HK-2 (cell line): ENCODE measurements at regions not wholly inside any gene's neighbourhood (a gene's known extent, or its start where the extent isn't known, plus 50 kb on each side); places are given as distances from the start of the nearest gene placed in this dataset.
"Not testable (repeated sequence)": the region's sequence is repeated elsewhere in the genome, so short reads cannot be mapped to it uniquely, and the experiment has no call there.

Experiments used
- DNase-seq: peaks from one replicate; pipeline ENCODE4 v3.0.0-alpha.2; 2018; ENCODE audit not compliant: unreplicated experiment

DNA sequence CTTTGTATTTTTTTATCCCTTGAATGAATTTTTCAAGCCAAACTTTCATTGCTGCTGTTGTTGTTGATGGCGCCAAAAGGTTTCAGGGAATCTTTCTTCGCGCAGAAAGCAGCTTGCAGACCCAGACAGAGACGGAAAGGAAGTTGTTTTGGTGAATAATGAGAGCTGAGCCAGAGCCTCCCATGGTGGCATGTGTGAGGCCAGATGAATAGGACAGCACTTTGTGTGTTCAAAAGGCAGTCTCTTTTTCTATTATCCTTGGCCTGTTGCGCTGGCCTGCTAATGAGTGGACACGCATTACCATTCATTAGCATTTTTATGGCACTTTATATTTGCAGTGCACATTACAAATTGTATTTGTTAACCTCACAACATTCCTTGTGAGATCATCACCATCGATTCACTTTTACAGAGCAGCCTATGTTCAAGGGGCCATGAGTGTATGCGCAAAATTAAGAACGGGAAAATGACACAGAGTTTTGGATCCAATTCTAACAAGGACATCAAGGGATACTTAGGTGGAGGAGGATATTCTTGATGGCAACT is 754.7 kb downstream of the BCL11A start:
- DNase-seq = no peak

DNA sequence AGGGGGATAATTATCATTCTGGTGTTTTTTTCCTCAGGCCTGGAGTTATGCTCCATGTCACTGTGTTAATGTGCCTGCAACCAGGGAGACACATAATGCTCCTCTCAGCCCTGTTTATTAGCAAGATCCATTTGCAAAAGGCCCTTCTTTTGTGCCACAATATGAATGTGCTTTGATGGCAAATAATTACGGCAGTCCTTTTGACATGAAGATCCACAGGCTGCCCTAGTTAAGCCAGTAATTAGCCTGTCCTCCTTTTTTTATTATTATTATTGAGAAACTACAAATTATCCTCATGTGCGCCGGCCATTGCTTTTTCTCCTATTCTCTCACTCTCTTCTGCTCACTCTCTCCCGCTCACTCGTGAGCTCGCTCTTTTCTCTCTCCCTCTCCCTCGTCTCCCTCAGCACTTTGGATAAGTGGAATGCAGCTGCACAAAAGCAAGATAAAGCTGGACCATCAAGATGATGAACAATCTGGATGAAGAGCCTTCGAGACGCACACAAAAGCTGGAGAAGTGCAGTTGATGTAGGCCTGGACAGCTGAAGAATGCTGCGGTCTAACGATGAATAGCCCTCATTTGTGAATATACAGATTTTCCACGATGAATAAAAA is 762.3 kb downstream of the BCL11A start:
- no peak for DNase-seq

DNA sequence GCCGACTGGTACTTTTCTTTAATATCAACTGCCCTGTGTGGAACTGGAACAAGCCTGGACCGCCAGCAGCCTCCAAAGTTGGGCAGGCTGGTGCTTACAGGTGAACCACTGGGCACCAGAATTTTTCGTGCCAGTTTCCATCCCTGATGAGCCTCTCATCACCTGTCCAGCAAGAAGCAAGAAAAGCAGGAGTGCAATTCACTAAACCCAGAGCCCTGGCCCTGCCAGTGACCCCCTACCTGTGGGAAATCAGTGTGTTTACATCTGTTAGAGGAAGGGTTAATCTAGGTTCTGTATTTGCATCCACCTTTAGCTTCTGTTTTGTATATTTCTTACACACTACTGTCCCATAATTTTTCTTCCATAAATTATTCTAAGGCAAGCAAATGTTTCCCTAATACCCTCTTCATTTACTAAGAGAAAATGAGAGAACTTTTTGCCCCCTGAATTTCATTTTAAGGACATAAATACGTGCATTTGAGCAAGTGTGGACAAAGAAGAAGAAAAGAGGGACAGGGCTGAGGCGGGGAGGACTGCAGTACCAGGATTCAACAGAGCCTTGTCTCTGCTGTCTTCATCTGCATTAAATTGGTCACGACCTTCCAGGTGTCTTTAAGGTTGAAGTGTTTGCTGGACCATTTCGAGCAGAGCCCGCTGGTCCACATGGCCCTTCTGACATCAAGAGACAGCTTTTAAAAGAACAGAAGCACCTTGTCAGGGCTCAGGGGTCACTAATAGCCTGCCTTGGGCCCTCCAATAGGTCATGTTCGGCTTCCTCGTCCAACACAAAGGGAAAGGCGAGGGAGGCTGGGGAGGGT is 763.1 kb downstream of the BCL11A start:
- DNase-seq = no peak

GRCh38 chr2:59789523-59789922 is 763.9 kb downstream of the BCL11A start:
- no peak for DNase-seq

DNA sequence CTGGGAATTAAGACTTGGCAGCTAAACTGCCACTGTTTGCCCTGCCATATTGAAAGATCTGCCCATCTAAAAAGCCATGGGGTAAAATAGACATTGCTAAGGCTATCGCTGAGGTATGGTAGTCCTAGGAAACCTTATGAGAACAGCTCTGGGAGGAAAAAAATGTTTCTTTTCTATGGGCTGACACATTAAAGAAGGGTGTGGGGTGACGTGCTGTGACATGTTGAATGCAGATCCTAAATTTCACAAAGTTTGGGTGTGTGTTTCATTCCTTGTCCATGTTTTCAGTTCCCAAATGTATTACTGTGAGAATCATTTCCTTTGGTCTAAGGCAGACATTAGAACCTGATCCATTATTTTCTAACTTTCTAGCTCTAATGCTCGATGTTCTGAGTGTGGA is 766.4 kb downstream of the BCL11A start:
- DNase-seq = no peak

DNA sequence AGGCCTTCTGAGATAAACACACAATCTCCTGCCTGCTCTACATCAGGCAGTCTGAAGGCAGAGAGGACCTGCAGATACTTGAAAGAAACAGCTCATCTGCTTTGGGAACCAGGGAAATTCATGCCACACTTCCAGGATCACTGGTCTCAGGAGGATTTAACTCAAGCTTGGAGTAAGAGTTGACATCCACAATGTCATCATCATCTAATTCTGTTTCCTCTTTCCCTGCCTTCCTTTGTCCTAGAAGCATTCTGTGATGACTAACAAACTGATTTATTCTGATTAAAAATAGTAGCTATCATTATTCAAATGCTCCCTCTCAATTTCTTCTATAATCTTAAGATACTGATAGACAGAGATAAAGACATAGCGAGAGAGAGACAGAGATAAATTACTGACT is 766.8 kb downstream of the BCL11A start:
- no peak for DNase-seq

DNA sequence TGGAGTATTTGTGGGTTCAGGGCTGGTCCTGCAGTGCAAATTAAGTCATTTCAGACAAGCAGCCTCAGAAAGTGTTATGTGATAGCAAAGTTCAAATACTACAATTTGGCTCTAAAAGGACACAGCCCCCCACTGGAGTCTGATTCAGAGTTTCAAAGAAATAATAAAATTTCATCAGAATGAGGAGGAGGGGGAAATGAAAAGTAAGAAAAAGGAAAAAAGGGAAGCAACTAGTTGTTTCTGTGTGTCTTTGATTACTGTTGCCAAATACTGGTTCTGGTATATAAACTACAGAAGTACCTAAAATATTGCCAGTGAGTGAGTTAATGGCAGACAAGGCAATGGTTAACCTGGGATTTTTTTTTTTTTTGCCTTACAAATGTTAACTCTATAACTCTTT is 773.9 kb downstream of the BCL11A start:
- no peak for DNase-seq

GRCh38 chr2:59777120-59777519 is 776.3 kb downstream of the BCL11A start:
- DNase-seq = no peak

- no peak for DNase-seq
Observed at GRCh38 chr2:59776726-59777008, 776.8 kb downstream of the BCL11A start.

GRCh38 chr2:59774821-59775433 is 778.5 kb downstream of the BCL11A start:
- DNase-seq = no peak

- no peak for DNase-seq
Observed at GRCh38 chr2:59770651-59771050, 782.8 kb downstream of the BCL11A start.

DNA sequence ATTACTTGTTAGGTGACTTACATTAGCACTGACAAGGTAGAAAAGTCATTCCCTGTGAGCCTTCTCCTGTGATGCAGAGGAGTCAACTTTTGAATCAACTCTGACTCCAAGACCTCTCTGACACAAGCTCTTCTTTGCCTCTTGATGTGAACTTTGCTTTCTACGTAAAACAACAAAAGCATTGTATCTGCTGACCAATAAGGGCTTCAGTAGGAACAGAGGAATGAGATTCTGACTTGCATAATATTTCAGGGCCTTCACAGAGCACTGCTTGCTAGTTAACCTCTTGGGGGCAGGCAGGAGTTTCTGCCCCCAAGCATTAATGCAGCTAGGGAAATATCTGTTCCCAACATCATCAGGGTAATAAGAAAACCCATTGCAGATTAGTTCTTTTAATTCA is 791.5 kb downstream of the BCL11A start:
- DNase-seq = no peak

GRCh38 chr2:59756150-59756549 is 797.3 kb downstream of the BCL11A start:
- DNase-seq = no peak

DNA sequence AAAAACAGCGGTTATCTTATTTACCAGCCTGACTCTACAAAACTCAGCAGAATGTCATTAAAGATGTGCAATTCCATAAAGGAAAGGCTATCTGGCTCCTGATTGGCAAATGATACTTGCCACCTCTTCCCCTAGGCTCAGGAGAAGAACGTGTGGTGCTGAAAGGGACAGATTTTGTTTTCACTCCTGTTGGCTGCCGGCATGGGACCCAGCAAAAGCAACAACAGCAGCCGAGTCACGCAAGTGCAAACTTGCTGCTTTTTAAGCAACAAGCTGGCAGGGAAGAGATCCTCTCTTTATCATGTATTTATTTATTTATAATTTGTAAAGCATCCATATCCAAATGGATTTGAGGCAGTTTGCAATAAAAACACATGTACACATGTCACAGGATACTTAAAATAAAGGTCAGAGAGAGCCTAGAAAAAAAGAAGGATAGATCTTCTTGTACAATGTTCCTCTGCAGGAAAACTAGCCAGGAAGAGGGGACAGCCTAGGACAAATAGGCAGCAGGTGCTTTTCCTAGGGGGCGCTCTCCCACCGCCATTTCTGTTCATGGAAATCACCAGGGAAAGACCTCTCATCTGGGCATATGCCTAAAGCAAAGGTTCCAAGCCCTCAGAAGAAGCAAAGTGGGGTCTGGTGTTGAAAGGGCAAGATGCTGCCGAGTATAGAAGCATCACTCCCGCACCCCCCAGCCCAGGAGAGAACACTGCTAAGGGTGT is 799.3 kb downstream of the BCL11A start:
- DNase-seq = no peak

DNA sequence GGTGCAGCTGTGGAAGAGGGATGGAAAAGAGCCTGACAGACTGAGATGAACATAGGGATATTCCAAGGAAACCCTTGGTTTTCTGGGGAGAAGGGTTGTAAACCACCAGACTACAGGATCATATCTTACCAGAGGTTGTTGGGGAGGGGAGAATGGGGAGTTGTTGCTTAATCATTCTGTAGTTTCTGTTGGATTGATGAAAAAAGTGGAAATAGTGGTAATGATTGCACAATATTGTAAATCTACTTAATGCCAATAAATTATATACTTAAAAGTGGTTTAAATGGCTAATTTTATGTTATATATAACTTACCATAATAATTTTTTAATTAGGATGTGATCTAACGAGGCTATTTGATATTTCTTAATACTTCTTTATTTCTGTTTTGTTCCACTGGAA is 800.9 kb downstream of the BCL11A start:
- no peak for DNase-seq

- DNase-seq = no peak
Observed at GRCh38 chr2:59752071-59752470, 801.4 kb downstream of the BCL11A start.

- DNase-seq = not testable (repeated sequence)
Observed at GRCh38 chr2:59751214-59751613, 802.2 kb downstream of the BCL11A start.

GRCh38 chr2:59746291-59746690 is 807.2 kb downstream of the BCL11A start:
- no peak for DNase-seq

GRCh38 chr2:59745085-59745484 is 808.4 kb downstream of the BCL11A start:
- no peak for DNase-seq

- no peak for DNase-seq
Observed at GRCh38 chr2:59744436-59744835, 809.0 kb downstream of the BCL11A start.

- no peak for DNase-seq
Observed at GRCh38 chr2:59741840-59742239, 811.6 kb downstream of the BCL11A start.

DNA sequence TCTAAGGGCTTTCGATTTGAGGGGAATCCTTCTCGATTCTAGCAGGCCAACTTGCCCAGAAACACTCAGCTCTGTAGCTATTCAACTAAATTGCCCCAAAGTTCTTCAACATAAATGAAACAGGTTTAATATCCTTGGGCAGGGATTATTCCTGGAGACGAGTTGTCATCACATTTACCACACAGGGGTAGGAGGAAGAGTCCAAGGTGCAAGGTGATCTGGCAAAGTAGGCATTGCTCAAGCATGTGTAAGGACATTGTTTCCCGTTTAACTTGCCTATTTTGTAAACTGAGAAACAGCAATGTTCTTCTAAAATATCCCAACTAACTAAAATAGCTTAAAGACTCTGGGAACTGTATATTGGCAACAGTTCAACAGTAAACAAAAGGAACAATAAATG is 814.3 kb downstream of the BCL11A start:
- no peak for DNase-seq
